HUES48 (cell line): ENCODE measurements at regions not wholly inside any gene's neighbourhood (a gene's known extent, or its start where the extent isn't known, plus 50 kb on each side); places are given as distances from the start of the nearest gene placed in this dataset.

Experiments
- H3K27ac ChIP-seq: one replicate; pipeline ENCODE4 v1.7.0; 2013; ENCODE audit warnings: low read depth, low read length, inconsistent platforms
- H3K27me3 ChIP-seq: 2 replicates; pipeline ENCODE4 v1.6.1; 2013; ENCODE audit warnings: mild to moderate bottlenecking, low read length; ENCODE audit not compliant: control insufficient read depth, insufficient read depth
- H3K36me3 ChIP-seq: 2 replicates; pipeline ENCODE4 v1.6.1; 2013; ENCODE audit warnings: low read length; ENCODE audit not compliant: control insufficient read depth, insufficient read depth
- H3K4me1 ChIP-seq: 2 replicates; pipeline ENCODE4 v1.6.1; 2013; ENCODE audit warnings: mild to moderate bottlenecking, low read length; ENCODE audit not compliant: control insufficient read depth, insufficient read depth
- H3K4me3 ChIP-seq: 2 replicates; pipeline ENCODE4 v1.5.1; 2013; ENCODE audit warnings: mild to moderate bottlenecking, low read depth, low read length
- H3K9ac ChIP-seq: 2 replicates; pipeline ENCODE4 v1.6.1; 2013; ENCODE audit warnings: mild to moderate bottlenecking, low read depth, low read length, moderate library complexity
- H3K9me3 ChIP-seq: 2 replicates; pipeline ENCODE4 v1.6.1; 2013; ENCODE audit warnings: low read length; ENCODE audit not compliant: control insufficient read depth, insufficient read depth

GRCh38 chr4:116877069-116877468, 208.3 kb downstream of the TRAM1L1 start:
- no peak overlapping the region for H3K4me3 ChIP-seq
- no peak overlapping the region for H3K9ac ChIP-seq
- no peak overlapping the region for H3K27ac ChIP-seq
- H3K4me1 ChIP-seq = no peaks in the 10 kb centered on the region
- H3K36me3 ChIP-seq = no peaks in the 10 kb centered on the region
- no peaks in the 10 kb centered on the region for H3K9me3 ChIP-seq
- H3K27me3 ChIP-seq = no peaks in the 10 kb centered on the region

GRCh38 chr4:116872941-116873340, 212.4 kb downstream of the TRAM1L1 start:
- no peak overlapping the region for H3K9ac ChIP-seq
- no peak overlapping the region for H3K4me3 ChIP-seq
- H3K4me1 ChIP-seq = no peaks in the 10 kb centered on the region; the same call in 1 of the 2 replicates

GRCh38 chr4:116872308-116872707, 213.1 kb downstream of the TRAM1L1 start:
- H3K9ac ChIP-seq = no peak overlapping the region
- no peaks in the 10 kb centered on the region for H3K36me3 ChIP-seq
- no peak overlapping the region for H3K27ac ChIP-seq
- H3K27me3 ChIP-seq = no peaks in the 10 kb centered on the region
- H3K4me1 ChIP-seq = no peaks in the 10 kb centered on the region; the same call in 1 of the 2 replicates
- no peak overlapping the region for H3K4me3 ChIP-seq
- H3K9me3 ChIP-seq = no peaks in the 10 kb centered on the region

More at GRCh38 chr4:116872941-116873340, 212.4 kb downstream of the TRAM1L1 start:
- H3K27me3 ChIP-seq = no peaks in the 10 kb centered on the region
- H3K27ac ChIP-seq = no peak overlapping the region
- H3K36me3 ChIP-seq = no peaks in the 10 kb centered on the region
- no peaks in the 10 kb centered on the region for H3K9me3 ChIP-seq

- Histone ChIP-seq H3K4me3 (no peak overlapping the region), H3K27me3 (no peaks in the 10 kb centered on the region), H3K27ac (no peak overlapping the region), H3K9ac (no peak overlapping the region), H3K4me1 (no peaks in the 10 kb centered on the region; the same call in 1 of the 2 replicates), H3K9me3 (no peaks in the 10 kb centered on the region), H3K36me3 (no peaks in the 10 kb centered on the region)
These were observed 214.7 kb downstream of the TRAM1L1 start for GRCh38 chr4:116870686-116871085.

- H3K4me3 ChIP-seq = no peak overlapping the region
- H3K36me3 ChIP-seq = no peaks in the 10 kb centered on the region
- H3K27me3 ChIP-seq = no peaks in the 10 kb centered on the region
- H3K27ac ChIP-seq = peak overlapping the region; percentile 10
- no peaks in the 10 kb centered on the region for H3K9me3 ChIP-seq
- H3K9ac ChIP-seq = no peak overlapping the region
- no peaks in the 10 kb centered on the region; the same call in 1 of the 2 replicates for H3K4me1 ChIP-seq
These were observed 219.3 kb downstream of the TRAM1L1 start for GRCh38 chr4:116866106-116866505.

GRCh38 chr4:116862592-116862991, 222.8 kb downstream of the TRAM1L1 start:
- no peaks in the 10 kb centered on the region for H3K27me3 ChIP-seq
- no peak overlapping the region for H3K9ac ChIP-seq
- H3K4me3 ChIP-seq = no peak overlapping the region
- no peaks in the 10 kb centered on the region for H3K9me3 ChIP-seq
- H3K27ac ChIP-seq = no peak overlapping the region
- H3K36me3 ChIP-seq = no peaks in the 10 kb centered on the region
- no peaks in the 10 kb centered on the region for H3K4me1 ChIP-seq

- Histone ChIP-seq H3K9ac (no peak overlapping the region), H3K4me1 (no peaks in the 10 kb centered on the region), H3K36me3 (no peaks in the 10 kb centered on the region), H3K9me3 (no peaks in the 10 kb centered on the region), H3K27ac (no peak overlapping the region), H3K4me3 (no peak overlapping the region), H3K27me3 (no peaks in the 10 kb centered on the region)
These were observed 224.5 kb downstream of the TRAM1L1 start for GRCh38 chr4:116860891-116861290.

GRCh38 chr4:116849620-116850019, 235.8 kb downstream of the TRAM1L1 start:
- no peaks in the 10 kb centered on the region for H3K36me3 ChIP-seq
- no peaks in the 10 kb centered on the region for H3K27me3 ChIP-seq
- H3K9ac ChIP-seq = no peak overlapping the region
- no peak overlapping the region for H3K27ac ChIP-seq
- H3K4me1 ChIP-seq = no peaks in the 10 kb centered on the region
- H3K9me3 ChIP-seq = no peaks in the 10 kb centered on the region
- H3K4me3 ChIP-seq = no peak overlapping the region

GRCh38 chr4:116847616-116848015, 237.8 kb downstream of the TRAM1L1 start:
- H3K9me3 ChIP-seq = no peaks in the 10 kb centered on the region
- no peaks in the 10 kb centered on the region for H3K27me3 ChIP-seq
- H3K27ac ChIP-seq = no peak overlapping the region
- H3K4me1 ChIP-seq = no peaks in the 10 kb centered on the region
- H3K9ac ChIP-seq = no peak overlapping the region
- H3K36me3 ChIP-seq = no peaks in the 10 kb centered on the region
- H3K4me3 ChIP-seq = no peak overlapping the region

GRCh38 chr4:116839826-116840225, 245.6 kb downstream of the TRAM1L1 start:
- Histone ChIP-seq H3K9ac (no peak overlapping the region), H3K27ac (no peak overlapping the region), H3K4me1 (no peaks in the 10 kb centered on the region), H3K9me3 (no peaks in the 10 kb centered on the region), H3K36me3 (no peaks in the 10 kb centered on the region), H3K4me3 (no peak overlapping the region), H3K27me3 (no peaks in the 10 kb centered on the region)

- Histone ChIP-seq H3K9me3 (no peaks in the 10 kb centered on the region), H3K4me1 (no peaks in the 10 kb centered on the region), H3K9ac (no peak overlapping the region), H3K27me3 (no peaks in the 10 kb centered on the region), H3K36me3 (no peaks in the 10 kb centered on the region), H3K27ac (no peak overlapping the region), H3K4me3 (no peak overlapping the region)
These were observed 246.8 kb downstream of the TRAM1L1 start for GRCh38 chr4:116838609-116839008.

- Histone ChIP-seq H3K36me3 (no peaks in the 10 kb centered on the region), H3K4me3 (no peak overlapping the region), H3K9me3 (no peaks in the 10 kb centered on the region), H3K9ac (no peak overlapping the region), H3K27me3 (no peaks in the 10 kb centered on the region), H3K27ac (no peak overlapping the region), H3K4me1 (no peaks in the 10 kb centered on the region)
These were observed 256.2 kb downstream of the TRAM1L1 start for GRCh38 chr4:116829187-116829586.
